ENCODE measurements at regions not wholly inside any gene's neighbourhood (a gene's known extent, or its start where the extent isn't known, plus 50 kb on each side); places are given as distances from the start of the nearest gene placed in this dataset.

- DNase-seq (ENCODE audit: low spot score), result no peak
Measured at GRCh38 chr6:44559486-44560270, 172.2 kb downstream of the CDC5L start.

GRCh38 chr6:44560458-44561059 is 173.1 kb downstream of the CDC5L start:
- no peak for DNase-seq (ENCODE audit: low spot score)

GRCh38 chr6:44561060-44561623 is 173.6 kb downstream of the CDC5L start:
- DNase-seq (ENCODE audit: low spot score), result no peak

GRCh38 chr6:44561832-44562665 is 174.5 kb downstream of the CDC5L start:
- DNase-seq (ENCODE audit: low spot score), result no peak

DNA sequence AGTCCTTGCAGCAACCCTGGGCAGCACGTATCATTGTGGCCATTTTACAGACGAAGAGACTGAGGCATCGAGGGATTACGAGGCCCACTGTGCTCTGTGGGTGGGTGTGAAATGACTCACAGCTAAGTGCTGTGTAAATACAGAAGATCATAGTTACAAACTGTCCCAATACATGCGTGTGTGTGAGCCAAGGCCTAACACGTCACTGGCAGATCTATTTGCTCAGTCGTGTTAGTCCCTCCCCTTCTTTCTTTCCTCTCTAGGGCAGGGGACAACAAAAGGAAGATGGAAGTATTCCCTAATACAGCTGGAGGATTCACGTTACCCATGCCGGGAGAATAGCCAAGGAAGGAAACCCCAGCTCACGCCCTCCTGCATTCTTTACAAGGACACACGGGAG is 175.9 kb downstream of the CDC5L start:
- DNase-seq (ENCODE audit: low spot score), result no peak

GRCh38 chr6:44564906-44565524 is 177.5 kb downstream of the CDC5L start:
- DNase-seq (ENCODE audit: low spot score), result no peak

- no peak for DNase-seq (ENCODE audit: low spot score)
Measured at GRCh38 chr6:44567406-44567805, 179.9 kb downstream of the CDC5L start.

- DNase-seq (ENCODE audit: low spot score), result no peak
Measured at GRCh38 chr6:44569131-44569530, 181.6 kb downstream of the CDC5L start.

DNA sequence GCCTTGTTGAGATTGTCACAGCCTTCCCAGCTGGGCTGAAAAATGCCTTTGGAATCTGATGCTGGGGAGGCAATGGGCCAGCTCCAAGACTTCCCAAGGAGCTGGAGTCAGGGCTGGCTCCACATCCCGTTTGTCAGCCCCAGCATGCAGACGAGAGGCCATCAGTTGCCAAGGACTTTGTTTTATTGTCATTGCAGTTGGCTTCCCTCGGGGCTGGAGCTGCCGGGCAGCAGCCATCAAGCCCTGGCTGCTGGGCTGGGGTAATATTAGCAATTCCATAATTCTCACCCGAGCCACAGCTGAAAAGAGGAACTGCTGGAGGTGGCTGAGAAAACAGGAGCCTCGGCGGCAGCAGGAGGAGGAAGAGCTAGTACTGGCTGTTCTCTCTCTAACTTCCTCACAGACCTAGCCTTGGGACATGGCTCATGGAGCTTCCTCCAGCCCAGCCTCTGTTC is 182.5 kb downstream of the CDC5L start:
- DNase-seq (ENCODE audit: low spot score), result peak; percentile 35

DNA sequence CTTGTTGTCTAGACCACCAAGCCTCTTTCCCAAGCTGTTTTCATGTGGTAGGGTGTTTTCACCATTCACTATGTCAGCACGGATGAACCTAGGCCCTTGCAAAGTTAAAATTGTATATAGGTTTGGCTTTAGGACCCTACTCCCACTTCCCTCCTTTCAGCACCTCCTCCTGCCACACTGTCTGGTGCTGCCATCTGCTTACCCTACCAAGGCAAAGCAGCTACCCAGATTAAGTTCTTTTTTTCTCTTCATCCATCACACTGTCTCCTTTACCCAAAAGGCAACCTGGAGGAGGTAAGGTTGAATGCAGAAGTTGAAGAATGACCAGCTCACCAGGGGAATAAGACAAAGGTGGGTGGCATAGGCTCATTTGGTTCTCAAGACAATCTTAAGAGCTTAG is 184.0 kb downstream of the CDC5L start:
- no peak for DNase-seq (ENCODE audit: low spot score)

DNA sequence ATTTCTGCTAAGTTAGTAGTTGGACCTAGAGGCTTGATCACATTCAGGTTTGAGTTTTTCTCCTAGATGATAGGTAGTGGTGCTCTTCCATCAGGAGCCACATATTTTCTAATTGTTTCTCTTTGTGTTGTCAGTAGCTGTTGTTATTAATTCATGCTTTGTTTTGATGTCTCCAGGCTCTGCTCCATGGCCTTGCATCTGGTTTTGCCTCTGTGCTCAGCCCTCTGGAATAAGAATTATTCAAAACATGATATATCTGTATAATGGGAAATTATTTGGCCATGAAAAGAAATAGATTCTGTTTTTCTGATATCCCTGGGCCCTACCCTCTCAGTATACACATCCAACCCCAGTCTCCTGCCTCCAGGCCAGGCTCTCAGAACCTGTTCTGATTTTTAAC is 184.8 kb downstream of the CDC5L start:
- DNase-seq (ENCODE audit: low spot score), result no peak

GRCh38 chr6:44575644-44576043 is 188.1 kb downstream of the CDC5L start:
- DNase-seq (ENCODE audit: low spot score), result no peak

GRCh38 chr6:44576132-44576631 is 188.7 kb downstream of the CDC5L start:
- DNase-seq (ENCODE audit: low spot score), result no peak

DNA sequence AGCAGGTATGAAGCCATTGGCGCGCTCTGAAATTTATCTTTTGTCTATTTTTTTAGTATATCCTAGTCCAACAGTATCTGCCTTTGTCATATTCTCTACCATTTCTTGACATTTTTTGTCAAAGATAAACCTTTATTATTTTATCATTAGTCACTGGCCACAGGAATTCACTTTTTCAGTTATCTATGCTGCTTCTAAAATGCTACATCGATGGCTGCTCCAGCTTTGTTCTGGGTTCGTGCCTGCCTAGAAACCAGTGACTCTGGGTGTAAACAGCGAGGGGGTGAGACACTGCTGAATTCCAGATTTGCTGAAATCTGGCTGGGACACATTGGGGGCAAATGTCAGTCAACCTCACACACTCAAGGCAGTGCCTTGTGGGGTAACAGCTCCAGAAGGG is 193.4 kb downstream of the CDC5L start:
- peak; percentile 44 for DNase-seq (ENCODE audit: low spot score)

DNA sequence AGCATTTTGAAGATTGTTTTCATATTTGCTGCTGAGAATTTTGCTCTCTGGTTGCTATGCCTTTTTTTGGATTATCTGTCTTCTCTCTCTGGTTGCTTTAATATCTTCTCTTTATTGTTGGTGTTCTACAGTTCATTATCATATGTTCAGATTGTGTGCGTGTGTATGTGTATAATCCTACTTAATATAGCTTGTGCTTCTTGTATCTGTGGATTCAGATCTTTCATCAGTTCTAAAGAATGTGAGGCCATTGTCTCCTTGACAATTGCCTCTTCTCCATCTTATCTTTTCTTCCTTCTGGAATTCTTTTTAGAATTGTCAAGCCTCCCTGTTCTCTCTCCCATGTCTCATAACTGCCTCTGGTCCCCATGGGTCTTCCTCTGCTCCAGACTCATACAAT is 195.4 kb downstream of the CDC5L start:
- no peak for DNase-seq (ENCODE audit: low spot score)

DNA sequence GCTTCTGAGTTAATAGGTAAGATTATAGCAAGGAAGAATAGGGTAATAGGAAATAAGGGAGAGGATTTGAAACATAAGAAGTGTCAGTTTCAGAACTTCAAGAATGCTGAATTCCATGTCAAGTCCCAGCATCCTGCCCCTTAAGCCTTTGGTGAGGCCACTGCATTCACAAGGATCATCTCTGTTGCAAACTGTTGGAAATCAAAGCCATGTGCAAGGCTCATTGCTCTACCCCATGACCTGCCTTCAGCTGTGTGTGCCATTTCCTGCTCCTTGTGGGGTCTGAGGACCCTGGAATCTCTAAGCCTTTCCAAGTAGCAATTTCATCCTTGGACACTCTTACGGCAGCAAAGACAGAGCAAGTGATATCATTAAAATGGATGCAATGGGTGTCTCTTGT is 203.0 kb downstream of the CDC5L start:
- DNase-seq (ENCODE audit: low spot score), result no peak

GRCh38 chr6:44593539-44593944 is 206.0 kb downstream of the CDC5L start:
- DNase-seq (ENCODE audit: low spot score), result peak; percentile 36

DNA sequence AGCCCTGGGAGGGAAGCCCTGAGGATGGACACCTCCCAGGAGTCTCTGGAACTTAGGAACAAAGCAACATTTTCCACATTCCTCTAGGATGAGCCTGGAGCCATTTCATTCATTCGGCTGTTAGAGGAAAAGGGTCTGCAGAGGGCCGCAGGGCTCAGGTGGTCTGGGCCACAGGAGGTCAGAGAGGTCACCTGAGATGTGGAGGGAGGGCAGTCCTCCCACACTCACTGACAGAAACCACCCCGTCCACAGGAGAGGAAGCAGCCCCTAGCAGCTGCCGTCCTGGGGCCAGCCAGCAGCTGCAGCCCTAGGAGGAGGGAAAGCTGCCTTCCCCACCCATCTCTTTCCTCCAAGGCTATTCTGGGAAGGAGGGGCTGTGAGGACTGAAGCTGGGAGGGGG is 207.0 kb downstream of the CDC5L start:
- DNase-seq (ENCODE audit: low spot score), result no peak

GRCh38 chr6:44598679-44599078 is 211.2 kb downstream of the CDC5L start:
- DNase-seq (ENCODE audit: low spot score), result no peak

GRCh38 chr6:44599672-44600071 is 212.2 kb downstream of the CDC5L start:
- no peak for DNase-seq (ENCODE audit: low spot score)

- DNase-seq (ENCODE audit: low spot score), result no peak
Measured at GRCh38 chr6:44603044-44603686, 215.7 kb downstream of the CDC5L start.

Measured in AG08396 (cell line).